Keratinocyte (primary cell): ENCODE measurements at regions not wholly inside any gene's neighbourhood (a gene's known extent, or its start where the extent isn't known, plus 50 kb on each side); places are given as distances from the start of the nearest gene placed in this dataset.

ENCODE experiments used
- DNase-seq: peaks from one replicate; pipeline ENCODE4 v3.0.0-alpha.2; 2011; ENCODE audit warnings: low read depth, missing footprints, low spot score
- FAIRE-seq: peaks from 2 replicates; lab custom pipeline; 2011; peaks lifted over from hg19 to GRCh38; lab: Jason Lieb, UNC
- H2AFZ ChIP-seq: 2 replicates; pipeline ENCODE4 v1.6.0; 2012; ENCODE audit warnings: low read length, control low read depth, inconsistent platforms; ENCODE audit not compliant: control insufficient read depth
- H3K27ac ChIP-seq: 2 replicates; pipeline ENCODE4 v1.5.1; 2011; ENCODE audit warnings: low read length; ENCODE audit not compliant: control insufficient read depth, insufficient read depth
- H3K27me3 ChIP-seq: 3 replicates; pipeline ENCODE4 v1.6.0; 2011; ENCODE audit warnings: low read length; ENCODE audit not compliant: control insufficient read depth, insufficient read depth; ENCODE audit errors: extremely low read depth
- H3K36me3 ChIP-seq, 2 experiments: 2 replicates in 1 of 2; 3 replicates in 1 of 2; pipeline ENCODE4 v1.5.1; 2011; ENCODE audit warnings: low read length in 2 of 2, mild to moderate bottlenecking in 1 of 2; ENCODE audit not compliant: control insufficient read depth in 2 of 2, insufficient read depth in 2 of 2; ENCODE audit errors: extremely low read depth in 1 of 2
- H3K4me1 ChIP-seq: 3 replicates; pipeline ENCODE4 v1.5.1; 2011; ENCODE audit warnings: low read length; ENCODE audit not compliant: control insufficient read depth, insufficient read depth; ENCODE audit errors: extremely low read depth
- H3K4me2 ChIP-seq: 3 replicates; pipeline ENCODE4 v1.6.0; 2011; ENCODE audit warnings: low read depth, low read length; ENCODE audit not compliant: control insufficient read depth, insufficient read depth; ENCODE audit errors: extremely low read depth
- H3K4me3 ChIP-seq, 3 experiments: fragments of 200-600 bp in 1 of 3; sonication (generic) in 1 of 3; 2 replicates in 2 of 3; 3 replicates in 1 of 3; pipeline ENCODE4 v1.5.1; 2011 to 2016; ENCODE audit warnings: low read length in 3 of 3, mild to moderate bottlenecking in 3 of 3, control low read depth in 2 of 3, inconsistent platforms in 1 of 3, low read depth in 1 of 3, mixed read lengths in 1 of 3, mixed run types in 1 of 3, moderate library complexity in 1 of 3; ENCODE audit not compliant: control insufficient read depth in 2 of 3, insufficient read depth in 2 of 3; ENCODE audit errors: extremely low read depth in 1 of 3
- H3K79me2 ChIP-seq: 2 replicates; pipeline ENCODE4 v1.6.0; 2012; ENCODE audit warnings: low read length; ENCODE audit not compliant: control insufficient read depth, insufficient read depth
- H3K9ac ChIP-seq: 3 replicates; pipeline ENCODE4 v1.6.0; 2011; ENCODE audit warnings: low read length; ENCODE audit not compliant: control insufficient read depth, insufficient read depth; ENCODE audit errors: extremely low read depth
- H3K9me1 ChIP-seq: 3 replicates; pipeline ENCODE4 v1.6.0; 2011; ENCODE audit warnings: low read length; ENCODE audit not compliant: control insufficient read depth, insufficient read depth; ENCODE audit errors: extremely low read depth
- H3K9me3 ChIP-seq: 2 replicates; pipeline ENCODE4 v1.5.1; 2012; ENCODE audit warnings: low read depth, low read length; ENCODE audit not compliant: control insufficient read depth
- H4K20me1 ChIP-seq: 3 replicates; pipeline ENCODE4 v1.6.0; 2011; ENCODE audit warnings: low read length; ENCODE audit not compliant: control insufficient read depth, insufficient read depth; ENCODE audit errors: extremely low read depth
- EZH2 ChIP-seq: IDR thresholded peaks from one replicate; pipeline ENCODE4 v1.6.1; 2012; ENCODE audit warnings: inconsistent platforms, mild to moderate bottlenecking, low read length, moderate library complexity
- dilution Hi-C: fragments of 300-500 bp; cut with MboI; formaldehyde crosslinking; loops from one replicate; pipeline ENCODE4 v1.7.0; 2020; ENCODE audit warnings: low sequenced_read_pairs; ENCODE audit not compliant: extremely low pct_ligation_motif_present
- TF ChIP-seq, protein P1 (sequence below), 3 experiments: IDR thresholded peaks in 1 of 3; conservative IDR thresholded peaks in 1 of 3; optimal IDR thresholded peaks in 1 of 3; 2 replicates in 2 of 3; 3 replicates in 1 of 3; pipeline versions ENCODE3 to v1.5.1; 2011; ENCODE audit warnings: low read length in 3 of 3, mild to moderate bottlenecking in 3 of 3, moderate library complexity in 2 of 3, control low read depth in 1 of 3, inconsistent platforms in 1 of 3; ENCODE audit not compliant: insufficient read depth in 2 of 3; ENCODE audit errors: extremely low read depth in 1 of 3

- H3K4me1 ChIP-seq = no peaks in the 10 kb centered on the region
- dilution Hi-C loops = no loop called here
- no peak overlapping the region for H3K4me2 ChIP-seq
- H3K79me2 ChIP-seq = no peaks in the 10 kb centered on the region
- H2AFZ ChIP-seq = no peak overlapping the region
- TF ChIP-seq EZH2 = no peak
- TF ChIP-seq, protein P1, sequence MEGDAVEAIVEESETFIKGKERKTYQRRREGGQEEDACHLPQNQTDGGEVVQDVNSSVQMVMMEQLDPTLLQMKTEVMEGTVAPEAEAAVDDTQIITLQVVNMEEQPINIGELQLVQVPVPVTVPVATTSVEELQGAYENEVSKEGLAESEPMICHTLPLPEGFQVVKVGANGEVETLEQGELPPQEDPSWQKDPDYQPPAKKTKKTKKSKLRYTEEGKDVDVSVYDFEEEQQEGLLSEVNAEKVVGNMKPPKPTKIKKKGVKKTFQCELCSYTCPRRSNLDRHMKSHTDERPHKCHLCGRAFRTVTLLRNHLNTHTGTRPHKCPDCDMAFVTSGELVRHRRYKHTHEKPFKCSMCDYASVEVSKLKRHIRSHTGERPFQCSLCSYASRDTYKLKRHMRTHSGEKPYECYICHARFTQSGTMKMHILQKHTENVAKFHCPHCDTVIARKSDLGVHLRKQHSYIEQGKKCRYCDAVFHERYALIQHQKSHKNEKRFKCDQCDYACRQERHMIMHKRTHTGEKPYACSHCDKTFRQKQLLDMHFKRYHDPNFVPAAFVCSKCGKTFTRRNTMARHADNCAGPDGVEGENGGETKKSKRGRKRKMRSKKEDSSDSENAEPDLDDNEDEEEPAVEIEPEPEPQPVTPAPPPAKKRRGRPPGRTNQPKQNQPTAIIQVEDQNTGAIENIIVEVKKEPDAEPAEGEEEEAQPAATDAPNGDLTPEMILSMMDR (optimal IDR thresholded peaks at IDR 0.05 in 1 of 3, IDR thresholded peaks at IDR 0.05 in 1 of 3, conservative IDR thresholded peaks at IDR 0.05 in 1 of 3; ENCODE audit: extremely low read depth in 1 of 3, insufficient read depth in 2 of 3, low read length in 3 of 3) = no peak
- no peaks in the 10 kb centered on the region for H3K36me3 ChIP-seq
- H3K27ac ChIP-seq = no peak overlapping the region
- FAIRE-seq (no peak), DNase-seq (no peak)
- H3K4me3 ChIP-seq = no peak overlapping the region
- H3K9me3 ChIP-seq = no peaks in the 10 kb centered on the region
- H3K9ac ChIP-seq = no peak overlapping the region
- H3K27me3 ChIP-seq = no peaks in the 10 kb centered on the region
- H4K20me1 ChIP-seq = no peaks in the 10 kb centered on the region
- H3K9me1 ChIP-seq = no peaks in the 10 kb centered on the region
These were observed 300.2 kb downstream of the ASXL3 start for GRCh38 chr18:33878213-33878612.

DNA sequence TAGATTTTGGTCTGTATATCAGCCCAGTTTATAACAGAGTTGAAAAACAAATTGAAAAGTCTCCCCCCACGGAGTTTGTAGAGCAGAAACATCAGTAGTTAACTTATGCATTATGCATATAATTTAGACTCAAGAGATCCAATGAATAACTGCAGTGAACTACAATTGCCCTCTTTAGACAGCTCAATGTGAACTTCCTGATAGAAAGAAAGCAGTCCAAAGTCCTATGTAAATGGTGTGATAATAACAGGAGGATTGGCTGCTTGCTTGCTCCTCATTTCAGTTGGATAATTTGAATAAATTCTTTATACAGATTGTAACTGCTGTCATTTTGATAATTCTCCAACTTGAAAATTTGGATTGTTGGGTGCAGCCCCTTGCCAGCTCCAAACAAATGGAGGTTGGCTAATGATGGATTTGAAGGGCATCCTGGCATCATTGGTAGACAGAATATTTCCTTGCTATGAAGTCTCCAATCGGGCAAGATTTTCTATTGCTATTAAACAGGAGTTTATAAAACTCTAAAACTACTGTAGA is 297.1 kb downstream of the ASXL3 start:
- Histone ChIP-seq H3K9me1 (no peaks in the 10 kb centered on the region), H3K79me2 (no peaks in the 10 kb centered on the region), H3K9ac (no peak overlapping the region), H3K4me3 (no peak overlapping the region), H3K36me3 (no peaks in the 10 kb centered on the region), H3K27ac (no peak overlapping the region), H2AFZ (no peak overlapping the region), H4K20me1 (no peaks in the 10 kb centered on the region), H3K4me1 (no peaks in the 10 kb centered on the region), H3K9me3 (no peaks in the 10 kb centered on the region), H3K27me3 (no peaks in the 10 kb centered on the region), H3K4me2 (no peak overlapping the region)
- dilution Hi-C loops = no loop called here
- DNase-seq = no peak
- no peak for TF ChIP-seq EZH2
- TF ChIP-seq, protein P1 (optimal IDR thresholded peaks at IDR 0.05 in 1 of 3, IDR thresholded peaks at IDR 0.05 in 1 of 3, conservative IDR thresholded peaks at IDR 0.05 in 1 of 3; ENCODE audit: extremely low read depth in 1 of 3, insufficient read depth in 2 of 3, low read length in 3 of 3) = no peak
- FAIRE-seq = no peak
